H1 (cell line): ENCODE measurements at regions not wholly inside any gene's neighbourhood (a gene's known extent, or its start where the extent isn't known, plus 50 kb on each side); places are given as distances from the start of the nearest gene placed in this dataset.

ENCODE experiments used
- CTCF ChIA-PET: fragments of 300-600 bp; sonication (Branson Sonifier 250); formaldehyde crosslinking; loops from one replicate; lab custom pipeline; 2021; ENCODE audit not compliant: partially characterized antibody; lab: Charles Lee
- POLR2A ChIA-PET: fragments of 300-600 bp; sonication (Branson Sonifier 250); formaldehyde crosslinking; loops from one replicate; lab custom pipeline; 2021; ENCODE audit warnings: inconsistent platforms; ENCODE audit not compliant: partially characterized antibody; lab: Charles Lee
- DNase-seq, 2 experiments: peaks; one replicate each; pipeline versions ENCODE4 v3.0.0 to v3.0.0-alpha.2; 2010 to 2022; ENCODE audit warnings: low spot score in 2 of 2, low read depth in 1 of 2, mixed read lengths in 1 of 2
- FAIRE-seq: peaks from 2 replicates; lab custom pipeline; 2011; peaks lifted over from hg19 to GRCh38; lab: Jason Lieb, UNC
- H2AFZ ChIP-seq: 2 replicates; pipeline ENCODE4 v1.8.1; 2012; ENCODE audit warnings: low read length, inconsistent platforms
- H2AK5ac ChIP-seq: 2 replicates; pipeline ENCODE4 v1.6.1; 2013; ENCODE audit warnings: low read depth, low read length
- H2BK120ac ChIP-seq: replicated peaks from 2 replicates; pipeline ENCODE3; 2013; ENCODE audit warnings: low read depth, low read length, inconsistent platforms
- H2BK12ac ChIP-seq: 2 replicates; pipeline ENCODE4 v1.6.1; 2013; ENCODE audit warnings: low read depth, low read length
- H2BK15ac ChIP-seq: 2 replicates; pipeline ENCODE4 v1.6.1; 2013; ENCODE audit warnings: low read length
- H2BK20ac ChIP-seq: 2 replicates; pipeline ENCODE4 v1.6.1; 2013; ENCODE audit warnings: low read length
- H2BK5ac ChIP-seq: 2 replicates; pipeline ENCODE4 v1.6.1; 2013; ENCODE audit warnings: low read depth, low read length
- H3K14ac ChIP-seq: 2 replicates; pipeline ENCODE4 v1.6.1; 2013; ENCODE audit warnings: inconsistent platforms; ENCODE audit not compliant: insufficient read length
- H3K18ac ChIP-seq: 2 replicates; pipeline ENCODE4 v1.6.1; 2013; ENCODE audit warnings: low read length; ENCODE audit errors: extremely low read depth
- H3K23ac ChIP-seq: 2 replicates; pipeline ENCODE4 v1.6.1; 2013; ENCODE audit warnings: inconsistent platforms; ENCODE audit not compliant: insufficient read length
- H3K23me2 ChIP-seq: 2 replicates; pipeline ENCODE4 v1.6.1; 2013; ENCODE audit warnings: low read depth, low read length
- H3K27ac ChIP-seq: 2 replicates; pipeline ENCODE4 v1.6.1; 2011; ENCODE audit warnings: low read depth, low read length, inconsistent platforms
- H3K27me3 ChIP-seq, 4 experiments: replicated peaks in 1 of 4; 1 replicate in 1 of 4; 2 replicates in 3 of 4; pipeline versions ENCODE4 v1.6.1 to v1.8.1; 2011 to 2013; ENCODE audit warnings: low read length in 3 of 4, mild to moderate bottlenecking in 3 of 4, inconsistent platforms in 2 of 4, mixed read lengths in 2 of 4, moderate library complexity in 1 of 4; ENCODE audit not compliant: control insufficient read depth in 3 of 4, insufficient read depth in 3 of 4; ENCODE audit errors: extremely low read depth in 1 of 4
- H3K36me3 ChIP-seq, 4 experiments: 2 replicates each; pipeline versions ENCODE4 v1.6.1 to v1.8.1; 2011 to 2013; ENCODE audit warnings: mild to moderate bottlenecking in 4 of 4, low read length in 3 of 4, moderate library complexity in 2 of 4, control low read depth in 1 of 4, inconsistent platforms in 1 of 4; ENCODE audit not compliant: insufficient read depth in 4 of 4, control insufficient read depth in 2 of 4
- H3K4ac ChIP-seq: replicated peaks from 2 replicates; pipeline ENCODE3; 2013; ENCODE audit warnings: low read length, low read depth, mixed read lengths, inconsistent platforms; ENCODE audit not compliant: insufficient read length
- H3K4me1 ChIP-seq, 4 experiments: replicated peaks in 1 of 4; 1 replicate in 1 of 4; 2 replicates in 3 of 4; pipeline versions ENCODE4 v1.6.1 to v1.8.1; 2011 to 2013; ENCODE audit warnings: low read length in 3 of 4, inconsistent platforms in 2 of 4, mixed read lengths in 1 of 4; ENCODE audit not compliant: insufficient read depth in 4 of 4, control insufficient read depth in 3 of 4
- H3K4me2 ChIP-seq, 2 experiments: 2 replicates each; pipeline versions ENCODE4 v1.6.1 to v1.8.1; 2011 to 2013; ENCODE audit warnings: low read depth in 2 of 2, low read length in 2 of 2, control low read depth in 1 of 2, inconsistent platforms in 1 of 2, mild to moderate bottlenecking in 1 of 2; ENCODE audit not compliant: insufficient read depth in 1 of 2
- H3K4me3 ChIP-seq, 4 experiments: fragments of 200-600, 300-600 bp in 1 of 4; sonication (generic), shearing (Covaris generic), sonication (Bioruptor Twin) in 1 of 4; 2 replicates each; pipeline versions ENCODE4 v1.5.1 to v1.8.1; 2011 to 2016; ENCODE audit warnings: low read length in 4 of 4, low read depth in 3 of 4, control low read depth in 2 of 4, inconsistent platforms in 2 of 4, mild to moderate bottlenecking in 2 of 4, mixed read lengths in 1 of 4, moderate library complexity in 1 of 4; ENCODE audit not compliant: insufficient read depth in 2 of 4; ENCODE audit errors: extremely low read depth in 1 of 4
- H3K56ac ChIP-seq: replicated peaks from 2 replicates; pipeline ENCODE3; 2013; ENCODE audit warnings: low read depth, mild to moderate bottlenecking, mixed read lengths, low read length, inconsistent platforms; ENCODE audit not compliant: insufficient read length
- H3K79me1 ChIP-seq: 2 replicates; pipeline ENCODE4 v1.6.1; 2013; ENCODE audit warnings: low read depth, low read length, control low read depth
- H3K79me2 ChIP-seq, 2 experiments: 2 replicates each; pipeline versions ENCODE4 v1.6.1 to v1.8.1; 2012 to 2013; ENCODE audit warnings: low read length in 2 of 2, mild to moderate bottlenecking in 2 of 2, inconsistent platforms in 1 of 2; ENCODE audit not compliant: insufficient read depth in 2 of 2, control insufficient read depth in 1 of 2
- H3K9ac ChIP-seq, 4 experiments: replicated peaks in 1 of 4; 1 replicate in 1 of 4; 2 replicates in 3 of 4; pipeline versions ENCODE4 v1.6.1 to v1.8.1; 2011 to 2013; ENCODE audit warnings: low read depth in 3 of 4, low read length in 3 of 4, control low read depth in 2 of 4, mild to moderate bottlenecking in 2 of 4, moderate library complexity in 2 of 4, inconsistent platforms in 1 of 4; ENCODE audit errors: extremely low read depth in 1 of 4
- H3K9me3 ChIP-seq, 2 experiments: 2 replicates each; pipeline versions ENCODE4 v1.6.1 to v1.8.1; 2012 to 2013; ENCODE audit warnings: mild to moderate bottlenecking in 2 of 2, moderate library complexity in 2 of 2, control low read depth in 1 of 2, inconsistent platforms in 1 of 2, low read depth in 1 of 2, low read length in 1 of 2, mixed read lengths in 1 of 2; ENCODE audit not compliant: insufficient read depth in 2 of 2
- H4K20me1 ChIP-seq, 2 experiments: replicated peaks in 1 of 2; 2 replicates each; pipeline versions ENCODE3 to v1.8.1; 2011 to 2013; ENCODE audit warnings: inconsistent platforms in 2 of 2, low read length in 2 of 2, mild to moderate bottlenecking in 1 of 2; ENCODE audit not compliant: insufficient read depth in 2 of 2, control insufficient read depth in 1 of 2
- H4K5ac ChIP-seq: 2 replicates; pipeline ENCODE4 v1.6.1; 2013; ENCODE audit warnings: low read length, low read depth, mixed read lengths, inconsistent platforms; ENCODE audit not compliant: insufficient read length
- H4K8ac ChIP-seq: 2 replicates; pipeline ENCODE4 v1.8.0; 2013; ENCODE audit warnings: mild to moderate bottlenecking, moderate library complexity, low read length, inconsistent platforms; ENCODE audit not compliant: insufficient read depth; ENCODE audit errors: extremely low read depth
- H4K91ac ChIP-seq: replicated peaks from 2 replicates; pipeline ENCODE3; 2013; ENCODE audit warnings: low read length, mixed read lengths, inconsistent platforms; ENCODE audit not compliant: insufficient read length
- CBX8 ChIP-seq: fragments of 300-800, 300-1000 bp; sonication (generic); IDR thresholded peaks from 2 replicates; pipeline ENCODE4 v1.7.1; 2016; ENCODE audit warnings: low read depth, low read length, borderline replicate concordance
- CEBPB ChIP-seq: IDR thresholded peaks from 2 replicates; pipeline ENCODE4 v1.6.1; 2012; ENCODE audit warnings: low read depth, low read length
- EP300 ChIP-seq, 2 experiments: IDR thresholded peaks; 1 replicate in 1 of 2; 2 replicates in 1 of 2; pipeline ENCODE4 v1.6.1; 2011 to 2012; ENCODE audit warnings: low read depth in 2 of 2, low read length in 2 of 2, mild to moderate bottlenecking in 2 of 2, borderline replicate concordance in 1 of 2, inconsistent platforms in 1 of 2, moderate library complexity in 1 of 2
- EZH2 ChIP-seq: fragments of 200-600 bp; sonication (generic); IDR thresholded peaks from 2 replicates; pipeline ENCODE4 v1.7.1; 2012; ENCODE audit warnings: low read depth, mild to moderate bottlenecking, moderate library complexity, low read length, inconsistent platforms; ENCODE audit not compliant: severe bottlenecking
- GTF2F1 ChIP-seq: IDR thresholded peaks from 2 replicates; pipeline ENCODE4 v1.6.1; 2012; ENCODE audit warnings: low read depth, low read length, improper control_type of control experiment, borderline replicate concordance
- KDM4A ChIP-seq: IDR thresholded peaks from one replicate; pipeline ENCODE4 v1.7.1; 2012; ENCODE audit warnings: low read depth, mild to moderate bottlenecking, moderate library complexity, low read length, inconsistent platforms; ENCODE audit not compliant: severe bottlenecking
- SP1 ChIP-seq: IDR thresholded peaks from 2 replicates; pipeline ENCODE4 v1.6.1; 2011; ENCODE audit warnings: low read depth, low read length
- SUZ12 ChIP-seq: fragments of 200-600 bp; sonication (generic); IDR thresholded peaks from 2 replicates; pipeline ENCODE4 v1.6.1; 2012; ENCODE audit warnings: mild to moderate bottlenecking, inconsistent platforms, low read length, moderate library complexity, mixed read lengths
- TEAD4 ChIP-seq: IDR thresholded peaks from 2 replicates; pipeline ENCODE4 v1.6.1; 2012; ENCODE audit warnings: low read depth, low read length, inconsistent platforms, mixed read lengths
- WGBS, 2 experiments: shearing (Covaris generic) in 1 of 2; methylation state at CpG; one replicate each; pipeline versions ENCODE4 v1.1.6 to v1.1.7; 2013 to 2015; ENCODE audit warnings: low lambda C conversion rate in 2 of 2, mixed read lengths in 2 of 2, inconsistent platforms in 1 of 2, low coverage in 1 of 2, missing lambda C conversion rate in 1 of 2; ENCODE audit not compliant: insufficient replicate concordance in 2 of 2, insufficient coverage in 1 of 2, insufficient read length in 1 of 2; ENCODE audit errors: extremely low coverage in 1 of 2, missing lambda C conversion rate in 1 of 2; 5-methylcytosine and 5-hydroxymethylcytosine counted together

GRCh38 chr20:56925831-56926170, 296.7 kb downstream of the TFAP2C start:
- Histone ChIP-seq H3K14ac (no peak overlapping the region), H3K23ac (no peak overlapping the region), H3K4me3 (peak overlapping the region; percentile 27 to 57 (median 42)), H3K79me2 (no peaks in the 10 kb centered on the region), H2BK5ac (no peak overlapping the region), H3K4me2 (peak overlapping the region; percentile 78 to 79), H3K9ac (no peak overlapping the region), H4K20me1 (peaks cover 0 to 3% of the 10 kb centered on the region in 2 experiments), H3K18ac (no peak overlapping the region; the same call in 1 of the 2 replicates), H2BK120ac (no peak overlapping the region), H3K4me1 (peaks cover 1 to 27% (median 12%) of the 10 kb centered on the region in 4 experiments; a peak in 6 of 7 replicates), H2BK12ac (no peak overlapping the region), H3K27me3 (peaks cover 17 to 55% (median 48%) of the 10 kb centered on the region in 4 experiments), H4K91ac (no peak overlapping the region), H3K79me1 (no peaks in the 10 kb centered on the region), H2AFZ (no peak overlapping the region), H3K23me2 (peaks cover 6% of the 10 kb centered on the region; the same call in 1 of the 2 replicates), H4K5ac (no peak overlapping the region), H3K56ac (no peak overlapping the region), H3K36me3 (no peaks in the 10 kb centered on the region), H3K27ac (no peak overlapping the region), H2BK20ac (no peak overlapping the region), H4K8ac (no peak overlapping the region), H3K4ac (no peak overlapping the region), H2BK15ac (no peak overlapping the region), H3K9me3 (no peaks in the 10 kb centered on the region), H2AK5ac (no peak overlapping the region)
- ChIA-PET CTCF (interaction anchor here (1.3 kb wide), 1 partner anchor 32 kb away, joined by 4 read pairs; no protein-coding TSS in a partner anchor), POLR2A (interaction anchor here (0.7 kb wide), 1 partner anchor 668 kb away, joined by 3 read pairs; no protein-coding TSS in a partner anchor)
- WGBS, 2 experiments = 3% methylated on average over 17 of the region's 17 CpGs; no CpG with 5 or more reads in 1 of the 2 experiments
- TF ChIP-seq SUZ12 (peak; percentile 73), TEAD4 (no peak), SP1 (no peak), CBX8 (no peak), CEBPB (no peak), EP300 (IDR thresholded peaks at IDR 0.05; ENCODE audit: borderline replicate concordance in 1 of 2, low read depth in 2 of 2, low read length in 2 of 2) (no peak), KDM4A (no peak), EZH2 (peak; percentile 63), GTF2F1 (no peak)
- FAIRE-seq (no peak), DNase-seq (peak in 1 of 2 experiments; percentile 66)
